ENCODE measurements at regions not wholly inside any gene's neighbourhood (a gene's known extent, or its start where the extent isn't known, plus 50 kb on each side); places are given as distances from the start of the nearest gene placed in this dataset.

GRCh38 chr13:26934096-26934495 lies 173.5 kb upstream of the GPR12 start:
- no peak for TF ChIP-seq FOXM1 (IDR thresholded peaks at IDR 0.05; ENCODE audit: borderline replicate concordance)
- TF ChIP-seq NFRKB (IDR thresholded peaks at IDR 0.05): no peak
- TF ChIP-seq TARDBP (IDR thresholded peaks at IDR 0.05): no peak
- no peak for TF ChIP-seq ARNT (IDR thresholded peaks at IDR 0.05)
- TF ChIP-seq SP1 (IDR thresholded peaks at IDR 0.05): no peak
- no peak for TF ChIP-seq PKNOX1 (IDR thresholded peaks at IDR 0.05)
- no peak for TF ChIP-seq BHLHE40 (IDR thresholded peaks at IDR 0.05; ENCODE audit: borderline replicate concordance)
- TF ChIP-seq ELF4 (IDR thresholded peaks at IDR 0.05): no peak
- no peak for TF ChIP-seq FOXK2 (IDR thresholded peaks at IDR 0.05)
- TF ChIP-seq SUZ12 (IDR thresholded peaks at IDR 0.05): no peak
